Effector memory CD4-positive, alpha-beta T cell (primary cell): ENCODE measurements at regions not wholly inside any gene's neighbourhood (a gene's known extent, or its start where the extent isn't known, plus 50 kb on each side); places are given as distances from the start of the nearest gene placed in this dataset.

Experiments used
- DNase-seq, 3 donors: peaks; one replicate each; pipeline ENCODE4 v3.0.0-alpha.2; 2020
- H3K27ac ChIP-seq: 2 replicates; pipeline ENCODE4 v1.7.0; 2013; ENCODE audit warnings: mild to moderate bottlenecking, low read length, moderate library complexity; ENCODE audit not compliant: insufficient read depth, poor library complexity, severe bottlenecking
- H3K27me3 ChIP-seq: replicated peaks from 2 replicates; pipeline ENCODE4 v1.7.0; 2013; ENCODE audit warnings: mild to moderate bottlenecking, low read length; ENCODE audit not compliant: insufficient read depth, control insufficient read depth, poor library complexity, severe bottlenecking
- H3K36me3 ChIP-seq: 2 replicates; pipeline ENCODE4 v1.7.0; 2013; ENCODE audit warnings: mild to moderate bottlenecking, low read length, moderate library complexity; ENCODE audit not compliant: control insufficient read depth, insufficient read depth
- H3K4me1 ChIP-seq: 2 replicates; pipeline ENCODE4 v1.7.0; 2013; ENCODE audit warnings: low read length, mild to moderate bottlenecking; ENCODE audit not compliant: control insufficient read depth, insufficient read depth, poor library complexity, severe bottlenecking
- H3K4me3 ChIP-seq: 2 replicates; pipeline ENCODE4 v1.7.0; 2013; ENCODE audit warnings: low read length, low read depth, mild to moderate bottlenecking; ENCODE audit not compliant: insufficient read depth, poor library complexity, severe bottlenecking
- H3K9me3 ChIP-seq: 2 replicates; pipeline ENCODE4 v1.7.0; 2013; ENCODE audit warnings: mild to moderate bottlenecking, low read length, moderate library complexity; ENCODE audit not compliant: control insufficient read depth

DNA sequence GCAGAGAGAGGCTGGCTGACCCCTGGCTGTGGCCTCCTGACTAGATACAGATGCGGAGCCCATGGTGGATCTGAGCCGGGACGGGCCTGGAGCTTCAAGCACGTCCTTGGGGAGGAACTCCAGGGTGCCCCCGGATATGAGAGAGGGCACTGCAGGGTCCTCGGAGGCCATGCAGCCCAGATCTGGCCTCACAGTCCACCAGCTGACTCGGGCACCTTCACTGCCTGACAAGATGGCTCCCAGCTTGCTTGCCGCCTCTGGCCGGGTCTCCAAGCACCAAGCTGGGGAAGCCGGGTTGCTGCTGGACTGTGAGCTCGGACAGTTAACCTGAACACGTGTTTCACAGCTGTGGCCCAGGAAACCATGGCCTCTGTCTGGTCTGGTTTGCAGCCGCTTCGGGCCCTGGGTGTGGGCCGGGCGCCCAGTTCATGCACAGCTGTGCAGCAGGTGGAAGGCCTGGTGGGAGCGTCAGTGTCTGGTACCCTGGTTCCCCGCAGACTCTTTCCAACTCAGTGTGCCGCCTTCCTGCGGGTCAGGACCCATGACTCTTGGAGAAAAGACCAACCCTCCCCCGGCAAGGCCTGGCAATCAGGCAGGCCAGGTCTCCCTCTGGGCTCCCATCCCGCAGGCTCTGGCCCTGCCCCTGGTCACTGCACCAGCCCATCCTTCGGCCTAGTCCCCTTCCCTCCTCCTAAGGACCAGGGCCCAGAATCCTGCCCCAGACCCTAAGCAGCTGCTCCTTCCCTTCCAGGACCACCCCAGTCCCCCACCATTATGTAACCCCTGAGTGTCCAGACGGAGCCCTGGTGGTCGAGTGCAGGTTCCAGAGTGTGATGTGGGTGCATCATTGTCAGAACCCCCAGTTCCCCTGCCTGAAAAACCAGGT lies 74.6 kb upstream of the OTOS start:
- Histone ChIP-seq H3K36me3 (no peaks in the 10 kb centered on the region), H3K9me3 (no peaks in the 10 kb centered on the region), H3K4me3 (no peak overlapping the region), H3K27ac (no peak overlapping the region), H3K4me1 (no peaks in the 10 kb centered on the region), H3K27me3 (no peaks in the 10 kb centered on the region)
- DNase-seq, result no peak

DNA sequence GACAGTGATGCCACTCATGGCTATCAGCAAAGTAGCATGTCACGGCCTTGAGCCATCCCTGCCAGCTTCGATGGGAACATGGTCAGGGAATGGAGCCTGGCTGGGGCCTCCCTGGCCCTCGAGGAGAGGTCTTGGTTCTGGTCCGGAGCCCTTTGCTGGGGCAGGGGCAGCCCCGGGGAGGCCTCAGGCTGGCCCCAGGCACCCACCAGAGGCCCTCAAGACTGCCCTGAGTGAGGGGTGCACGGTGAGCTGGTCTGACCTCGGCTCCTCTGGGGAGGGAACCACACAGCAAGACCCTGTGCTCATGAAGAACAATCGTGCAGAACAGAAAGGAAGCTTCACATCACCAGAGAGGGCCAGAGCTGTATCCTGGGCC lies 75.2 kb upstream of the OTOS start:
- no peaks in the 10 kb centered on the region for H3K27me3 ChIP-seq
- no peak overlapping the region for H3K4me3 ChIP-seq
- no peak overlapping the region for H3K27ac ChIP-seq
- H3K9me3 ChIP-seq, result no peaks in the 10 kb centered on the region
- DNase-seq, result no peak
- H3K36me3 ChIP-seq, result no peaks in the 10 kb centered on the region
- no peaks in the 10 kb centered on the region for H3K4me1 ChIP-seq

DNA sequence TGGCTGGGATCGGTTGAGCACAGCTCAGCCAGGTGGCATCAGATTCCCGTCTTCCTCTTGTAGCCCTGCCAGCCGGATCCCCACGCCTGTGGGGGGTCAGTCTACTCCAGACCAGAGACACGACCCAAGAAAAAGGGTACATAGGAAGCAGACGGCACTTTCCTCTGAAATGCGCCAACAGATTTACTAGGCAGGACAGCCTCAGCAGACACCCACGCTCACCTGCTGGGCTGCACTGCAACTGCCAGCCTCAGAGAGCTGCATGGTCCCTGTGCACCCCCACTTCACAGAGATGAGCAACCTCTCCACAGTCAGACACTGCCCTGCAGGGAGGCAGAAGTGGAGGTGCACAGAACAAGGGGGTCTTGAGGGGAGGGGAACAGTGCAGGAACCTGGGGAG lies 75.7 kb upstream of the OTOS start:
- Histone ChIP-seq H3K36me3 (no peaks in the 10 kb centered on the region), H3K4me1 (no peaks in the 10 kb centered on the region), H3K9me3 (no peaks in the 10 kb centered on the region), H3K27ac (no peak overlapping the region), H3K4me3 (no peak overlapping the region), H3K27me3 (no peaks in the 10 kb centered on the region)
- DNase-seq, result no peak

DNA sequence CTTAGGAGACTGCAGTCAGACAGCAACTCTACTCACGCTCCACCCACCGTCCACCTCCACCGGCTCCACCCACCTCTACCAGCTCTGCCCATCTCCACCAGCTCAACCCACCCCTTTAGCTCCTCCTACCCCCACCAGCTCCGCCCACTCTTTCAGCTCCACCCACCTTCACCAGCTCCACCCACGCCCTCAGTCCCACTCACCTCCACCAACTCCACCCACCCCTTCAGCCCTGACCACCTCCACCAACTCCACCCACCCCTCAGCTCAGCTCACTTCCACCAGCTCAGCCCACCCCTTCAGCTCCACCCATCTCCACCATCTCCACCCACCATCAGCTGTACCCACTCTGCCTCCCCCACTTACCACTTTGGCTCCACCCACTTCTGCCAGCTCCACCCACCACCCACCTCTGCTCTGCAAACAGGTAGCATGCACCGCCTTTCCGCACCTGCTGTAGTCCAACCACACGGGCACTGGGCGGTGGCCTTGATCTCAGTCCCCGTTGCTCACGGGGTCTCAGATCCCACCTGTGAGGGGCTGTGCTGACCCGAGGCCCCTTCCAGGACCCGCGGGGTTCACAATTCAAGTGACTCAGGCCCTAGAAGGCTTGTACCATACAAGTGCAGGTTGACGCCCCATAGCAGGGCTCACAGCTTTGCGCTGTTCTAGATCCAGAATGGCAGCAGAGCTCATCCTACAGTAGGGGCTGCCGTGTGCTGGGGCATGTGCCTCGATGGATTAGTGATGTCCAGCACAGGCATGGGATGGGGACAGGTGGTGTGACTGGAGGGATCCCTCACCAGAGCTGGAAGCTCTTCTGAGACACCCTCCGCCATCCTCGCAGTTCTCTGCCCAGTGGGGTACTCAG lies 77.2 kb upstream of the OTOS start:
- Histone ChIP-seq H3K27me3 (no peaks in the 10 kb centered on the region), H3K27ac (no peak overlapping the region), H3K4me3 (no peak overlapping the region), H3K36me3 (no peaks in the 10 kb centered on the region), H3K4me1 (no peaks in the 10 kb centered on the region), H3K9me3 (no peaks in the 10 kb centered on the region)
- no peak for DNase-seq

DNA sequence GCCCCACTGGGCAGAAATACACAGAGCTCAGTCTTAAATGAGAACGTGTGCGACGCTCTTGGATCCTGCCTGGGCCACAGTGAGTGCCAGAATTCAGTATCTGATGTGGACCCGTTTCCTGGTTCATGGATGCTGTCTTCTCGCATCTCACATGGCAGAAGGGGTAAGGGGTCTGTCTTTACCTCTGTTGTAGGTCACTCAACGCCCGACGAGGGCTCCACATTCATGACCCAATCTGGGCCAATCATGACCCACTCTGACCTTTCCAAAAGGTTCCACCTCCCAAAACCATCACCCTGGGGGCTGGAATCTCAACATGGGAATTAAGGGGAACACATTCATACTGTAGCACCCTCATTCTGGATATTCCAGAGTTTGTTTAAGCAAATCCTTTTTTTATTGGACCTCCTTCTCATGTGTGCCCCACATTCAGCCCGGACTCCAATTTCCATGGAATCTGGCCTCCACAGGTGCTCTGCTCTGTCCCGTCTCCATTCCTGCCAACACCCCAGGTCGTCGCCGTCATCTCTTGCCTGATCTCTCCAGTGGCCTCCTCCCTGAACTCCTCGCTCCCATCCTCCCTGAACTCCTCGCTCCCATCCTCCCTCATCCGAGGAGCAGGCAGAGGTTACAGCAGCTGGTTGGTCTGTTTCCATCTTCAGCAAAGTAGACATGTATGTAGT lies 78.9 kb upstream of the OTOS start:
- no peaks in the 10 kb centered on the region for H3K4me1 ChIP-seq
- H3K27ac ChIP-seq, result no peak overlapping the region
- H3K36me3 ChIP-seq, result no peaks in the 10 kb centered on the region
- DNase-seq, result no peak
- H3K27me3 ChIP-seq, result no peaks in the 10 kb centered on the region
- no peaks in the 10 kb centered on the region for H3K9me3 ChIP-seq
- H3K4me3 ChIP-seq, result no peak overlapping the region

DNA sequence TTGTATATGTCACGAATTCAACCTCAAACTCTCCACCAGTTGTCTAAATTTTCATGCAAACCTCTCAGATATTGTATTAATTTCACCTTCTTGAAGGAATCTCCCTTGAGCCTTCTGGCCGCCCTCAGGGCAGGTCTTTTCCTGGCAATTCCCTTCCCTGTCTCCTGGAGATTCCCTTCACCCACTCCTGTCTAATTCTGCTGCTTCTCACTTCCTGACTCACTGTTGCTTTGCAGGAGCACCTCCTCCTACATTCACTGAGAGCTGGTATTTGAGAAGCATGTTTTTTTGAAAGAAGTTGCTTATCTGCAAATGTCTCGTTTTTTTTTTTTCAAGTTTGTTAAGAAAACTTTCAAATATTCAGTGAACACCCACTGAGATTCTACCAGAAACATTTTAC lies 79.9 kb upstream of the OTOS start:
- no peaks in the 10 kb centered on the region for H3K9me3 ChIP-seq
- DNase-seq, result no peak
- H3K4me1 ChIP-seq, result no peaks in the 10 kb centered on the region
- H3K27ac ChIP-seq, result no peak overlapping the region
- H3K4me3 ChIP-seq, result no peak overlapping the region
- no peaks in the 10 kb centered on the region for H3K36me3 ChIP-seq
- peaks cover 3% of the 10 kb centered on the region for H3K27me3 ChIP-seq

DNA sequence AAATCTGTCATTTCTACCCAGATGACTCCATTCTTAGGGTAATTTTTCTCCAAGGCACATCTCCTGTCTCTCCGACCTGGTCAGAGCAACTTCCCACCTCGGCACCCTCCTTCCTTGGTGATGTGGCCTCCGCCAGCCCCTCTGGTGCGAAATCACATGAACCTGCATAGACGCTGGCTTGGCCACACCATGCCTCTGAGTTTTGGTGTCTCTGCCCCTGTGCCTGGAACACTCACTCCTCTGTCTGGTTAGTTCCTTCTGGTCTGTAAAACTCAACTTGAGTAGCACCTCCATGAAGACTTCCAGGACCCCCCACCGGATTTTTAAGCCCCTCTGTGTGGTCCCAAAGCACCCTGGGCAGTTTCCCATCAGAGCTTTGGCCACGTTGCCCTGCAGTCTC lies 83.2 kb upstream of the OTOS start:
- no peaks in the 10 kb centered on the region for H3K36me3 ChIP-seq
- DNase-seq, result no peak
- no peak overlapping the region for H3K4me3 ChIP-seq
- H3K4me1 ChIP-seq, result no peaks in the 10 kb centered on the region
- H3K27ac ChIP-seq, result no peak overlapping the region
- H3K27me3 ChIP-seq, result peaks cover 8% of the 10 kb centered on the region
- H3K9me3 ChIP-seq, result no peaks in the 10 kb centered on the region

DNA sequence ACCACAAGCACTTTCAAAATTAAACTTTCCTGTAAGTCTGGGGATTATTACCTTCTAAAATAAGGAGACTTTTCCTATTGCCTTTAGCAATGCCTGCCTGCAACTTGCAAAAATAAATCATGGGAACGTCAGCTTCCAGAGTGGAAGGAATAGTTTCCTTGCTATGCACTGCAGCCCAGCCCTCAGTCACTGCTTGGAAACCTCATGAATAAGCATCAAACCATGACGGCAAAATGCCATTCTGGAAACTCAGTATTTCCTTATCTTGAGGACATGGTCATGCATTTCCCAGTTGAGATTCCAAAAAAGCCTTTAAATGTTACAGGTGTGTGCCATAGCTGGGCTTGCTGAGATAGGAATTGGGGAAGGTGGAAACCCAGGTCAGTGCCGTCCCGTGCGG lies 84.2 kb upstream of the OTOS start:
- no peaks in the 10 kb centered on the region for H3K9me3 ChIP-seq
- H3K27ac ChIP-seq, result no peak overlapping the region
- H3K4me3 ChIP-seq, result no peak overlapping the region
- peaks cover 8% of the 10 kb centered on the region for H3K27me3 ChIP-seq
- DNase-seq, result no peak
- no peaks in the 10 kb centered on the region for H3K36me3 ChIP-seq
- H3K4me1 ChIP-seq, result no peaks in the 10 kb centered on the region

DNA sequence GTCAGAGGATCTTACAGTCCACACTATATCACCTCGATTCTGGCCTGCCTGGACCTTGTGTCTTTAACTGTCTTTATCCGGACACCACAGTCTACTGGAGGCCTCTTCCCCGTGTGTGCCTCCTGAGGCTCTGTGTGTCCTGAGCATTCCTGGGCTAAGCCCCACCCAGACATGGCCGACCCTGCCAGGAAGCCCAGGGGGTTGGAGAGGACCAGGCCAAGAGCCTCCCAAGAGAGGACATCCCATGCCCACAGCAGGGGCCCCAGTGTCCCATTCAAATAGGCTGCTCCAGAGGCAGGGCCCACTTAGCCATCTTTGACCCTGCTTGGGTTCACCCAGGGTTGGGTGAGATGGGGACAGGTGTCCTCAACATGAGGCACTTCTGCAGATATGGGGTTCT lies 84.7 kb upstream of the OTOS start:
- H3K27me3 ChIP-seq, result peaks cover 8% of the 10 kb centered on the region
- DNase-seq, result no peak
- H3K27ac ChIP-seq, result no peak overlapping the region
- H3K36me3 ChIP-seq, result no peaks in the 10 kb centered on the region
- H3K4me1 ChIP-seq, result no peaks in the 10 kb centered on the region
- no peak overlapping the region for H3K4me3 ChIP-seq
- H3K9me3 ChIP-seq, result no peaks in the 10 kb centered on the region
